AG08396 (cell line): ENCODE measurements at regions not wholly inside any gene's neighbourhood (a gene's known extent, or its start where the extent isn't known, plus 50 kb on each side); places are given as distances from the start of the nearest gene placed in this dataset.

Experiments used
- DNase-seq: peaks from one replicate; pipeline ENCODE4 v3.0.0; 2012; ENCODE audit warnings: low spot score, mixed read lengths

DNA sequence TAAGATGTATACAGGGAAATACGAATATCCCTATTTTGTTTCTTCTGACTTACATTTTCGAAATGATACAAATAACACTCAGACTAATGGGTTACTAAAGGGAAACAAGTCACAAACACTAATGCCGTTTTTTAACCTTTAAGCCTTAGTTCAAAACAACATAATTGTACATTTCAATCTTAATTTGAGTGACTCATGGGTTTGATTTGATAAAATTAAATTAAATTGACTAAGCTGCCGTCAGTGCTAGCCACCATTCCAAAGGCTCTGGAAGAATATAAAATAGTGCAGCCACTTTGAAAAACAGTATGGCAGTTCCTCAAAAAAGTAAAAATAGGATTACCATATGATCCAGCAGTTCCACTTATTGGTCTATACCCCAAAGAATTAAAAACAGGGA lies 133.8 kb upstream of the NT5C1B start:
- no peak for DNase-seq

DNA sequence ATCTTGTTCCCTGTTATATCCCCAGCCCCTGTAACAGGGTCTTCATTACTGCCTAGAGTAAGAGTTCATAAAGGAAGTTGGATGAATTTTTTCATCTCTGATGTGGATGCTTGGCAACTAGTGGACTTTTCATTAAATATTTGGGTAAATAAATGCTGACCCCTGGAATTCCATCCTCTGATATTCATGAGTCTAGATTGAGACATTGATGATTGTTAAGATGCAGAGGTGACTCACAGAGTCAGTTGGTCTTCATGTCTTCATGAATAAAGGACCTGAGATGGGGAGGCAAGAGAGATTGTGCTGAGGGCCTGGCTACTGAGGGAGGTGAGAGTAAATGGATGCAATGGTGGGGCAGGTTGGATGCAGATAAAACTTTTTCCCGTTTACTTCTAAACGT lies 132.7 kb upstream of the NT5C1B start:
- no peak for DNase-seq

DNA sequence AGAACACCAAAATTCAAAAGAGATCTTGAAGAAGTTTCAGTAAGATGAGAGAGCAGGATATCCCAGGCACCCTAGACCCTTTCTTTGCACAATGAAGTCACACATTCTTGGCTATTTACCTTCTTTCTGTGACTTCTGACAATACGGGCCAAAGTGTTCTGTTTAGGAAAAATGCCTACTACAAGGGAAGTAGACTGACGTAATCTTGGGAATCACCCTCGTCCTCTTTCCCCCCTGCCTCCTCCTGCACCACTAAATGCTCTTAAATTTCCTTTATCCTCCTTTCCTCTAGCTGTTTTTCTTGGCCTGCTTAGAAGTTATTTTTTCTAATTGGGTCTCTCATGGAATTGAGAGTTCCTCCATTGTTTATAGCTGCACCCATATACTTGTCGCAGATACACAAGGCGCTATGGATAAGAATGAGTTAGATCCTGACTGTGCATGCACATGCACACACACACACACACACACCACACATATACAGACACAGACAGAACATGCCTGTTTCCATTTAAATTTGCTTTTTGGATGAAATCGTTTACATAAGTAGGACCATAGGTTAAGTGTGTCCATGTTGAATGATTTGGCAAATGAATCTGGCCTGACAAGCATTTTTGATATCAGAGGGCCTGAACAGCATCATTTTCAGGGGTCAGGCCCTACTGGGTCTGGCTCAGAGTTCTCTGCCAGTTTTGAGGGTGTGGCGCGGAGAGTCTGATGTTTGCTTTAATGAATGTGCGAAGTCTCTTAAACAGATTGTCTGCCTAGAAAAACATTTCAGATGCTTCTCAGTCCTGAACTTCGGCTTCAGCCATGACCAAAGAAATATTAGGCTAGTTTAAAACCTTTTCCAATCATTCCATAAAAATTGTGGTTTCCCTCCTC lies 131.9 kb upstream of the NT5C1B start:
- no peak for DNase-seq

DNA sequence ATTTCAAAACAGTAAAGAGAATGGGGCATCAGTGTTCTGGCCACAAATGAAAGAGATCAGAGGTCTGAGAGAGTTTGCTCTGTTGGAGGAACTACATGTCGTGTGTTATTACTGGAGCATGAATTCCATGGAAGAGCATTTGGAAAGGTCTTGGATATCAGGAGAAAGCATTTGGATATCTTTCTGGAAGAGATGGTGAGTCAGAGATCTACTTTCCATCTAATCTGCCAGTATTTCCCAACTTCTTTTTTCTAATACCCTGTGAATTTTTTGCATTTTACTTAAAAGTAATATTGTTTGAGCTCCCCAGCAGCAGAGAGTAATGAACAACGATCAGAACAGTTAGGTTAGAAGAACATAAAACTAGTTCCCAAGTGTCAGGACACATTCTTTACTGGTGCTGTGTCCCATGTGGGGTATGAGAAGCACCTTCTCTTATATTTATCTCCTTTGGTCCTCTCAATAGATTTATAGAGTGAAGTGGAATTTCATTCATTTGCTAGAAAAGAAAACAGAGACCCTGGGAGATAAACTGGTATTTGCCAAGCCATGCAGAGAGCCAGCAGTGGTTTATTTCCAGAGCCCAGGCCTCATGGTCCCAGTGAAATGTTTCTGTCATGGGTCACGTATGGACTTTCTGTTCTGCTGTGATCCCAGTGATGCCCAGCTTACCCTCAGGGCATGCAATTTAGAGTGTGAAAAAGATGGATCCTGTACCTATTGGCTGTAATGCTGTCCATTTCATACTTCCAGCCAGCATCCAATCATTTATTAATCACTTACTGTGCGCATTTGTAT lies 130.8 kb upstream of the NT5C1B start:
- DNase-seq = peak; percentile 33

DNA sequence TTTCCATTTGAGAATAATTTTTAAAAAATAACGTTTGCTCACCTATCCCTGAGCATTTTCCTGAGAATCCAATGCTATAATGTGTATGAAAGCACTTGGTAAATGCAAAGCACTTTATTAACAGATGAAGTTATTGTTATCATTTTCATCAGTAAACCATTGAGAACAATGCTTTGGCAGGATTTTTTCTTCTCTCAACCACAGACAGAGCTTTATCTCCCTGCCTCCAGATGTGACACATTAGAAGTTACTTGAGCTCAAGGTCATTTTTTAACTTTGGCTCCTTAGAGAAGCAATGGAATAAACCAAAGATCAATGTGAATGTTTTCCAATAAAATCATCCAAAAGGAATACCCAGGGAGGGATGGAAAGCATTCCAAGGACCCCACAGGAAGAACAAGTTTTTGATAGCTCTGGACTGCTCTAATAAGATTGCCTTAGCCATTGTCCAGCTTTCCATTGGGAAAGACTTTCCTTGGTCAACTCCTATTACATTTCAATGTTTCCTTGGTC lies 118.9 kb upstream of the NT5C1B start:
- DNase-seq = no peak

DNA sequence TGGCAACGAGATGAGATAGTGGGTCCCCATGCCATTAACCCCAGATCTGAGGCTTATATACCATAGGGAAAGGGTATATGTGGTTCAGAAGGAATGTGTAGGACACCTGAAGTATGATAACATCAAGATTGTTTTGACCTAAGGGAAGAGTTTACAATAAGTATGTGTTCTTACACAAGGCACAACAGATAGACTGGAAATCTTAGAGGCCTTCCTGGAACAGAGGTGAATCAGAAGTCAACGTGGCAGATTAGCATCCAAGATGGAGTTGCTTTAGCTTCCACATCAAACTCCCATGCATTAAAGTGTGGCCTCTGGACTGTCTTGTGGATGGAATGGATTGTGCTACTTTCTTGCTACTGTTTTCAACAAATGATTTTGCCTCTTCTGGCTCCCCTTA lies 116.6 kb upstream of the NT5C1B start:
- no peak for DNase-seq

DNA sequence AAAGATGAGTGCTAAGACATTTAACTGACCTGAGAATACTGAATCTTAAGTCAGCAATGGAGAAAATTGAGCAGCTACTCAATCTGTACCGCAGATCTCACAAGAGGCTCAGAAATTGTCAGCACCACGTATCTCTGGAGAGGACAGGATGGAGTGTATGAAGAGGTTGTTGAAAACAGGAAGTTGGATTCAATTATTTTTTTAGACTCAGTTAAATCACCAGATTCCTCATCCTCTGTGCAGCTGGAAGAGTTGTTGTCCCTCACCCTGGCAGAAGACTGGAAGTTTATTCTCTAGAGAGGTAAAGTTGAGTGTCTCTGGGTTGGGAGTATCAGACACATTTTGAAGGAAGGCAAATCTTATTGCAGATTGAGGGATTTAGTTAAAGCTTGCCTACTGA lies 114.9 kb upstream of the NT5C1B start:
- no peak for DNase-seq

DNA sequence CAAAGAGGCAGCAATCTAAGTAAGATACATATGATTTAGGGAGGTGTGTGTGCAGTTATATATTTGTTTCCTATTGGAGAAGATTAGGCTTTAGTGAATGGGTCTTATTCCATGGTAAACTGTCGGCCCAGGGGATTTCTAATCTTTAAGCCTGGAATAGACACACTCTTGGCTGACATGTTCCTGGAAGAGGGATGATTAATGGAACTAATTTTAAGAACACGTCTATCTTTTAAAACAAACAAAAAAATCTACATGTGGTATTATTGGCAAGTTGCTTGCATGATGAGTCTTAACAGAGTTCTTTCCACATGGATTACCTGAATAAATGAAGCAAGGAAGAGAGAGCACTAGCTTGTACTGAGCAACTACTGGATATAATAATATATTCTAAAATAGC lies 114.2 kb upstream of the NT5C1B start:
- no peak for DNase-seq

DNA sequence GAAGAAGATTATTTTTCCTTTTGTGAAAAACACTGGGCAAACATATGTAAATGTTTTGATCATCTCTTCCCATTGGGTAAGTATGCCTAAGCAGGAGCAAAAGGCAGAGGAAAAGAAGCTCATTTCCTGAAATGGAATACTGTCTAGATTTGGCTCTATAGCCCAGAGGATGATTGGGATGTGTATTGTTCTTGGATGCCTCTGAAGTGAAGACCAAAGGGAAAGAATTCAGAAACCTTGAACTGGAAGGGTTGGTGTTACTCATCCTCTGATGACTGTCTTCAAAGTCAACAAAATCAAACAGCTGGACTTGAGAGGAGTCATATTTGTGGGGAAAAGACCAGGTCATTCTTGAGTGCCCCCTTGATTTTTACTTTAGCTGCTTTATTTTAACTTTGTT lies 112.6 kb upstream of the NT5C1B start:
- peak; percentile 11 for DNase-seq

DNA sequence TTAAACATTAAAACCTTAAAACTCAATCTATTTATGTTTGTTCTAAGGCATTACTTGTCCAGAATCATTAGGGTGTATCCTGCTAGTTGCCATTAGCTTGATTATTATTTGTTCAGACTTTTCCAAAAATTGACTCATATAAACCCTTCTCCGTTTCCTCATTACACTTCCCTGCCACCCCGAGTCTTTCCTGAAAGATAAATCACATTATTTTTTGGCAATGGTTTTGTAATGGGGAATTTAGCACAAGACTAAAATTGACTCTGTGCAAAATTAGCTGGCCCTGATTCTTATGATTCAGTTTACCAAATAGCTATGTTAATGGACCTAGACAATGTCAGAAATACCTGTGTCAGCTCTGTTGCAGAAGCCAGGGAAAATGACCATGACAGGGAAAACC lies 112.2 kb upstream of the NT5C1B start:
- no peak for DNase-seq

DNA sequence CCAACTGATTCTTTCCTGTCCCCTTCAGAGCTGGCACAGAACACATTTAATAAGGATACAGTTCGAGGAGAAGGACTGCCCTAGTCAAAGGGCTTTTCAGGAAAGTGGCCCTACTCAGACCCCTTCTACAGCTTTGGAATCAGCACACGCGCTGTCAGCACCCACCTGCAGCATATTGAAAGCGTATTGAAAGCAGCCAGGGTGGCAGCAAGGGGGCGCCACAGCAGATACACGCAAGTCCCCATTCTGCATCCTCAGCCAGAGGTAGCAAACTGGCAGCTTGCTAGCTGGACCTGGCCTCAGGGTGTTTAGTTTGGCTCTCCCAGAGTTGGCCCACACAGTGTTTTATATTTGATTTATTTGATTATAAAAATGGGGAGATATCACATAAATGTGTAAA lies 101.0 kb upstream of the NT5C1B start:
- DNase-seq = no peak

DNA sequence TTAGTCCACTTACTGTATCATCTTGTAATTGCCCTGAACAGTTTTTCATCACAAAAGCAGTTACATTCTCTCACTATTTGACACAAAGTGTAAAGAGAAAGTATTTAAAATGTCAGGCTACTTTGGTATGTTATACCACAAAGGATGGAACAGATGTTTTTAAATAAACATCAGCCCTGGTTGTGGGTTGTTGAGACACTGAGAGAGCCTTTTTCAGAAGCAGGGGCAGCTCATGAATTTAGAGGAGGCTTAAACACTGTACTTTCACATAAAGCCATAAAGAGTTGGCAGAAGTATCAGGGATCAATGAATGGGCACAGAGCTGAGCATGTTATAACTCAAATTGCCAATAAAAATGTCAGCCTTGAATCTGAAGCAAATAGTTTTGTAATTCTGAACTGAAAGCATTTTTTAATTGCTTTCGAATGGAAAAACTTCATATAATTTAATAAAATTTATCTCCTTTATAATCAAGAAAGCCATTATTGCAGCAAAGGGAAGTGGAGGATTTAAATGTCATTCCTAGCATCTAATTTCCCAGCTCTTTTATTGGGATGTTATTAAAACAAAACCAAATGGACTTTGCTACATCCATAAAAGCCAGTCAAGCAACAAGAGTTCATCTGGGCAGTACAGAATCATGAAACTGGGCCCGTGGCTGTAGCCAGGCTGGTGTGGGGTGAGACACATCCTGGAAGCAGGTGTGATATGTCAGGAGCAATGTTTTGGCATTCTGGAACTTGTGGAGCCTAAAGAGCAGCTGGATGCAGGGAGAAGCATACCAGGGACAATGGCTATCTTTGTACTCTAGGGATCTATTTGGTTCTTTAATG lies 95.1 kb upstream of the NT5C1B start:
- peak; percentile 29 for DNase-seq

DNA sequence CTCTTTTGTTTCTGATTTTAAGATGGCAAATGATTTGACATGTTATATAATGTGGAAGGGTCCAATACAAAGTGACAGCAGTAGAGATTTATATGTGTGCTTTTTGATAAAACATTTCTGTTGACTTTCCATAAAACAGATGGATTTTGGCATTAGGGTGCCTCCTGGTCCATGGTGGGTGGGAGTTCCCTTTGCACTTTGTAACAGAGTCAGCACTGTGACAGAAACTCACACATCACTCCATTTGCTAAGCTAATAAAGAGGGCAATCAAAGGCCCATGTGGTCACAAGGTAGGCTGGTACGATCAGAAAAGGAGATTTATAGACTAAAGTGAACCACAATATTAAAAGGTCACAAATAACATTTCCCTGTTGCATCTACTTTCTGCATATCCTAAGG lies 93.3 kb upstream of the NT5C1B start:
- DNase-seq = no peak

DNA sequence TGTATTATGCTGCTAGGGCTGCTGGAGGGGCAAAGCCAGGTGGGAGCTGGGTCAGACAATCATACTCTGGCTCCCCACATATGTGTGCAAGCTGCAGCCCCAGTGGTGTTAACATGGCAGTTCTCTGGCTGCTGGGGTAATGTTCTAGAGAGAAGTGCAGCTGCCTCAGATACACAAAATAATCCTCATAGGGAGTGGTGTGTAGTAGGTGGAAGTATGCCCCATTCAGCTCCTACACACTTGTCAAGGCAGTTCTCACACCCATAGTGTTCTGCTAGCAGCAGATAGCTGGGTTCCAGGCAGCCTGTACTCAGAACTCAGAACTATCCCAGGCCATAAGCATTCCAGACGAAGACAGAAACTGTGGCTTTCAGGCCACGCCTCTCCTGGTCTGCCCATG lies 87.9 kb upstream of the NT5C1B start:
- DNase-seq = no peak

DNA sequence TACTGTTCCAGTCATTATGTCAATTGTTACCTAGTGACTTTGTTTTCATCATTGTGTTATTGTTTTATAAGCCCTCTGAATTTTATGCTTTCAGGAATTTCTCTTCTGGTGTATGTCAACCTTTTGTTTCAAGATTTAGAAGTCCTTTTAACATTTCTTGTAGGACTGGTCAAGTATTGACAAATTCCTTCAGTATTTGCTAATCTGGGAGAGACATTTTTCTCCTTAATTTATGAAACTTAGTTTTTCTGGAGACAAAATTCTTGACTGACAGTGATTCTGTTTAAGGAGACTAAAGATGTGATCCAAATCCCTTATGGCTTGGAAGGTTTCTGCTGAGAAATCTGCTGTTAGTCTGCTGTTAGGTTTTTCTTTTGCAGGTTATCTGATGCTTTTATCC lies 84.9 kb upstream of the NT5C1B start:
- DNase-seq = no peak

DNA sequence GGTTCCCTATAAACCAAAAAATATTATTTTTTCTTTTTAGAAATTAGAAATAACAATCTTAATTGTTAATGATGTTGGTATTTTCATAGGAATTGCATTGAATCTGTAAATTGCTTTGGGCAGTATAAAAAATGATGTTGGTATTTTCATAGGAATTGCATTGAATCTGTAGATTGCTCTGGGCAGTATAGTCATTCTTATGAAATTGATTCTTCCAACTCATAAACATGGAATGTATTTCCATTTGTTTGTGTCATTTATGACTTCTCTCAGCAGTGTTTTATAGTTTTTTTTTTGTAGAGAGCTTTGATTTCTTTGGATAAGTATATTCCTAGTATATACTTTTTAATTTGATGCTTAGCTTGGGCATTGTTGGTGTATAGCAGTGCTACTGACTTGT lies 82.0 kb upstream of the NT5C1B start:
- DNase-seq = no peak

DNA sequence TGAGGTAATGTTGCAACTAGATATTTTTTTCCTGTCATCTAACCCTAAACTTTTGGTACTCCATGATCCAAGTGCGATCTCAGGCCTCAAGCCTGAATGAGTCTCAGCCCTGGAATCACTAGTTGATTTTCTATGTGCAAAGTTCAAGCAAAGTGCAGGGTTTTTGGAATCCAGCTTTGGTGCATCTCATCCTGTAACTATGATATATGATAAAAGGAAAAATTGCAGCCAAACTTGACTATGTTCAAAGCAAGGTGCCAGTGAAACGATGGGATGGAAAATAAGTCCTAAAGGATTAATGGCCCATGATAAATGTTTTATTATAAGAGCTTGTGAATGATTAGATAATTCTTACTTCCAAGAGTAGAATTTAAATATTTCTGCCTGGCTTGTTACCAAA lies 78.9 kb upstream of the NT5C1B start:
- DNase-seq = no peak

DNA sequence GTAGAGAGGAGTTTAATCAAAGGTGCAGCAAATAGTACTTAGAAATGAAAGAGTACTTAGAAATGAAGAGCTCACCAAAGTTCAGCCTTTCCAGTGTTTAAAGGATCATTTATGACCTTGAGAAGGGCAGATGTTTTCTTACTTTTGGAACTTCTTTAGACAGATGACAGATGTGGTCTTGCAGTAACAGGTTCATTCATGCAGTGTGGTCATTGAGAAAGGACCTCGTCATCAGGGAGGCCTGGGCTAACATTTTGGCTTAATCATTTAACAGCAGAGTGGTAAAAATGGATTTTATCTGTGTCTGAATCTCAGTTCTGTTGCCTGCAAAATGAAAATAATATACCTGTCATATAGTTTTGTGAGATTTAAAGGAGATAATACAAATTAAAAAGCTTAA lies 75.1 kb upstream of the NT5C1B start:
- no peak for DNase-seq

DNA sequence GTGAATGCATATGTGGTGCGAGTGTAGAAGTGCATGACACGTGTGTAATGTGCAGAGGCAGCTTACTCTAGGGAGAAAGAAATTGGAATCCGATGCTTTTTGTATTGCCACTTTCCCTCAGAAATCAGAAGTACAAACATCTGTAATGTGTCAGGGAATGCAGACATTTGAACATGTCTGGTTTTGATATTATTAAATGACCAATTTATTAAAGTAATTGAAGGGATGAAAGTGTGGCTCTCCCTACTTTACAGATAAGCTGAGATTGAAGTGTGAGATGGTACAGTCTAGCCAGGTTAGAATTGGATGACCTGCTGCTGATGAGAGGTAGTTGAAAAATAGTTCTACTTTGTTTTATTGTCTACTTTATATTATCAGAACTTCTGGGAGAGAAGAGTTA lies 74.5 kb upstream of the NT5C1B start:
- no peak for DNase-seq

DNA sequence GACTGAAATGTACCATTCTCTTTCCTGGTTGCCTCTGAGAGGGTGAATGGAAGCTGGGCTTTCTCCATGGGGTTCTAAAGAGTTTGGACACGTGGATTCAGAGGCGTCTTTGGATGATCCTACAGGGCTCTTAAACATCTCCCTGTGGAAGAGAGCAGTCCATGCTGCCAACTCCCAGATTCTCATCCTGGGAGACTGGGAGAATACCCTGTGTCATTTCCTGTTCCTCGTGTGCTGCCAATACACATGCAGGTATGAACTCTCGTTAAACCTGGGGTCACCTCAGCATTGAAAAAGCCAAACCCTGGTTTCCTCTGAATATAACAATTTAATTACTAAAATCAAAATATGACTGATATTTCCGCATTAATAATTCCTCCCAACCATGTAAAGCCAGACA lies 73.3 kb upstream of the NT5C1B start:
- DNase-seq = no peak

DNA sequence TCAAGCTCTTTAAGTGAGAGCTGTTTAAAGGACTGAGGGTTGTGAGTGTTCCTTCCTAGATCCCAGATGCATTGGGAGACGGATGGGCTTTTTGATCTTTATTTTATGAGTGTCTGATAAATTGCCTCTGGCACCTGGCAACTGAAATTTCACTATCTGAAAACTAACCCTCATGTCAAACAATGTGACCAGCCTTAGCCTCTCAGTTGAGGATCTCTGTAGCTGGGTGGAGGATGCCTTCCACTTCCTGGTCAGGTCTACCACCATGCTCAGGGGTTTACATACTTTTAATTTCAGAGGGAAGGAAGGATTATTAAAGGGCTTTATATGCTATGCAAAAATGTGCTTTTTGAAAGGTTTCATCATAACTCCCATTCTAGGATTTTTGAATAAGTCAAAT lies 70.5 kb upstream of the NT5C1B start:
- no peak for DNase-seq

DNA sequence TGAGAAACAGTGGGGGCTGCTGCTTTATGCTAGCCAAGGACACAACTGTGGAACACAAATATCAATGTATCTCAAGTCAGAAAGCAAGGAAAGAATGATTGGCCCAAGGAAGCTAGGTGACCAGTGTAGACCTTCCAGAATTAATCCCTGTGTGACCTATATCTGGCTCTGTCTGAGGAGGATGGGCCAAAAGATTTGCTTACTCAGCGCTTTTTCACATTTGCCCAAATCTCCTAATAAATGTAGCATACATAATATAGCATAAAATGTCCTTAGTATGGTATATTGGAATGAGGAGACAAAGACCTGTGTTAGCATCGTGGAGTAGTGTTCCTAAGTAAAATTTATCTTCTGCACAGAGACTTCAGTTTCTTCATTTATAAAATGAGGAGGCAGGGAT lies 66.7 kb upstream of the NT5C1B start:
- no peak for DNase-seq
